NCI-H82 treated with DMSO at 0.1 percent for 48 hours (cell line): ENCODE measurements at regions not wholly inside any gene's neighbourhood (a gene's known extent, or its start where the extent isn't known, plus 50 kb on each side); places are given as distances from the start of the nearest gene placed in this dataset.

Experiments used
- DNase-seq: peaks from one replicate; lab custom pipeline; 2025; ENCODE audit not compliant: unreplicated experiment; lab: John Stamatoyannopoulos, UW

DNA sequence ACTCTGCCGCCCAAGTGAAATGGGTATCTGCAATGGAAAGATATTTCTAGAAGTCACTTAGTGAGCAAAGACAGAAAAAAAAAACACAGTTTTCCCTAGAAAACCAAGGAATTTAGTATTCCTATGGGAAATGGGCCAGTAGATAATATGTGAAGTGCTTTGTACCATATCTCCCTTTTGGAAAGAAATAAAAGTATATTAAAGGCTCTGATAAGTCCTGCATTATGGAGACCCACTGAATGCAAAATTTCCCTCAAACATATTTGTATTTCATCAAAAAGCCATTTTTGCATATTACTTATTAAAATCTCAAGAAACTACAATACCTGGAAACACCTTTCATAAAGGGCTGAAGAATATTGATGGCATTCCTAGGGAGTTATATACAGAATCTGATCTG, 51.6 kb upstream of the DYNLRB2 start:
- no peak for DNase-seq

DNA sequence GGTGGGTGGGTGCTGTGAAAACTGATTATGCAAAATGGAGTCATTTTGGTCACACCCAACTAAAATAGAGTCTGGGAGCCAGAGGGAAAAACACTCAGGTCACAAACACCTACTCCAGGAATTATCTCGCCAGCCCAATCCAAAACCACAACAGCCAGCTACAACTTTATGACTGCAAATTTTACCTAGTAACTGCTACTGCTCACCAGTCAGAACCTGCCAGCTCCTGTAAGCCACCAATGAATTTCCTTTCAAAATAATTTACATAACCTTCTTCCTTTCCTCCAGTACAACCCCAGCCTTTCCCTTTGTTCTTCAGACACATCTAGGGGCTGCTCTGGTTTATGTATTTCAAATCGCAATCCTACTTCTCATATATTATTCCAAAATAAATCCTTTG, 52.6 kb upstream of the DYNLRB2 start:
- no peak for DNase-seq

DNA sequence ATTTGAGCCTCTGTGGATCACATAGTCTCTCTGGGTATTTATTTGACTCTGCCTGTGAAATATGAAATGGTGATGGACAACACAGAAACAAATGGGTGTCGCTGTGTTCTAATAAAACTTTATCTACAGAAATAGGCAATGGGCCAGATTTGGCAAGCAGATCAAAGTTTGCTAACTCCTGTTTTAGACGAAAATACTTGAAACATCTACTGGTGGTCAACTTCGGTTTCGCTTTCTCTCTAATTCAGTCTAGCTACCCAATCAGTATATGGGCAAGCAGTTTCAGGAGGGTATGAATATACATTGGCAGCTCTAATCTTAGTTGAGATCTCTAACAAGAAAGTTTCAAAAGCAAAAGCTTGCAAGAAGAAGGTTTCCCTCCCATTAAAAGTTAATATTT, 60.1 kb upstream of the DYNLRB2 start:
- no peak for DNase-seq

- no peak for DNase-seq
Observed at GRCh38 chr16:80477838-80478237, 63.0 kb upstream of the DYNLRB2 start.

DNA sequence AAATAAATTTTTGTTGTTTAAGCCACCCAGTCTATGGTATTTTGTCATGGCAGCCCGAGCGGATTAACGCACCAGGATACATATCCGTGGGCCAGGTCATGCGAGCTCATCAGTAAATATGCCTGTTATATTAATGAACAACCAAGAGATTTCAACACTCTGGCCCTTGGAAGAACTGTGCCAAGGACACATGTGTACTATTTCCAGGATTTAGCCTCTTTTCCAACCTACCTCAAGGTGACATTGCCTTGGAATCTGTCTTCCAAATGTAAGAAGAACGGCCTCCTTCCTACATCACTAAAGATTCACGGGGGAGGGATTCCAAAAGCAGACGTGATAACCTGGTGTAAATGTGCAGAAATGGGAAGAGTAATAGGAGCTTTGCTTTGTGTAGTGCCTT, 72.8 kb upstream of the DYNLRB2 start:
- no peak for DNase-seq

DNA sequence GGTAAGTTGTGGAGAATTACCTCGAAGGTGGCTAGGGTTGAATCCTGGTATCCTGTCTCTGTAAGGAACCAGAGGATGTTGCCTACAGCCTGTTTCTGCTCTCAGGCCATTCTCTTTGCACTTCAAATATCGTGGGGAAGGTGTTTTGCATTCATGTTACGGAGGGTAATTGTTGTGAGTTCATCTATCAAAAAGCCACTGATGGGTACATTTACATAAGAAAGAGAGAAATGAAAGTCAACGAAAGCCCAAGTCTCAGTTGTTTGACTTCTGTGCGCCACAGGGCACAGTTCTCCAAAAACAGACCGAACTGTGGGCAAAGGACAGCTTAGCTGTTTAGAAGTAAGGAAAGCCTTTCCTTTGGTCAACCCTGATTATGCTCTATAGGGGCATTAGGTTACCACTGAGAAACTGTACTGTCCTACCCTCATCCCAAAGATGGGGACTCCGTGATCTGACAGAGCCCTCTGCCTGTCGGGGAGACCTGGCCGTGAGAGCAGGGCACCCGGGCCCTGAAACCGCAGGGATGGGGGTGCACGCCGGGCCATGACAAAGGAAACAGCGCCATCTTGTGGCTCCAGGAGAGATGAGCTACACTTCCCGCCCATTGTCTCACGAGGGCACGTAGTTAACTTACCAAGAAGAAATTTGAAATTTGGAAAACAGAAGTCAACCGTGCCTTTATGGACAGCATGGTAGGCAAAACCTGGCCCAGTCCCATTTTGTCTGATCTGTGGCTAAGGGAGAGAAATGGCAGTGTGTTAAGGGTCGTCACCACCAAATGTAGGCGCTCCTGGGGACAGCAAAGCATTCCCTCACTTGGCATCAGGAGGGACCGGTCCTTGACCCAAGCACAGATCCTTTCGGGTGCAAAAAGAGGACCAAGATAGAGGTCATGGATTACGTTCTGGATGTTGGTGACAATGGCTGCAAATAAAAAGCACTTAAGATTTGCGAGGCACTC, 74.5 kb upstream of the DYNLRB2 start:
- DNase-seq, result peak; percentile 0

GRCh38 chr16:80463751-80464495, 76.9 kb upstream of the DYNLRB2 start:
- DNase-seq, result no peak

DNA sequence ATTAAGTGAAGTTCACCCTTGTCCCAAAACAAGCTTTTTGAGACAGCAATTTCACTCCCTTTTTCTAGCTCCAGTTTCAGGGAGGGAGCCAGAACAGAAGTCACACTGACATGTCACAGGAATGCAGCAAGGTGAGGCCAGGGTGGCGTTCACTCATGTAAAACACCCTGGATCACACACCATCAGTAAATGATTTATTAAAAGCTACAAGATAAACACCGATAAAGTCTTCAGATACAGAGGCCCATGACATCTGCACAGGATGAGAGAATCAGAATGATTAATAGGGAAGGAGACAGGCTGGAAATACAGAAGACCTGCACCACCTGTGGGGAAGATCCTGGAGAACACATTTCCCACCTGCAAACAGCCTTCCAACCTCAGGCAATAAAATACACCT, 77.5 kb upstream of the DYNLRB2 start:
- DNase-seq, result no peak

DNA sequence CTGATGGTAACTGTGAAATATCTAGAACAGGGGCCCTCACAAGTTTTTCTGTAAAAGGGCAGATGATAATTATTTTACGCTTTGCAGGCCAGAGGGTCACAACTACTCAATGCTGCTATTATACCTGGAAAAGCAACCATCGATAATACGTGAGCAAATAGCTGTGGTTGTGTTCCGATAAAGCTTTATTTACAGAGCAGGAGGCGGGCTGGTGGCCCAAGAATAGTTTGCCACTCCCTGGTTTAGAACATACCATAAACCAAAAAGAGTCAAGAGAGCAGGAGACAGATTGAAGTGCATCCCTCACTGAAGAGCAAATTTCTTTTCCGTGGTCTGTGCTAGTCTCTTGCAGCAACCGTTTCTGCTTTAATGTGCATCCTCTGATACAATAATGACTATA, 77.9 kb upstream of the DYNLRB2 start:
- no peak for DNase-seq

GRCh38 chr16:80460988-80461387, 79.8 kb upstream of the DYNLRB2 start:
- DNase-seq, result no peak

DNA sequence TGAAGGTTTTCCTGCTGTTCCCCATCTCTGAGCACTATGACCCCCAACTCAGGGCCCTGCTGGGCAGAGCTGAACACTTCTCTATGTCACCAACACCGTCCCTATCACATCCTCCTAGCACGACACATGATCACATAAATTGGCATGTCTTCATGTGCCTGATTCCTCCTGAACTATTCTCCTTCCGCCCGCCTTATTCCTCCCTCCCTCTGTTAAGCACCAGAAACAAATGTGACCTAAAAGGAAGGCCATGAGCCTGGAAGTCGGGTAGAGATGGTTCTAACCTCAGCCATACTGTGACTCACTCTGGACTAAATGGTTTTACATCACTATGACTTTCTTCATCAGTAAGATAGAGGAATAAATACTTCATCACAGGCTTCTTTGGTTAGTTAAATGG, 80.8 kb upstream of the DYNLRB2 start:
- DNase-seq, result no peak

GRCh38 chr16:80459331-80459777, 81.4 kb upstream of the DYNLRB2 start:
- DNase-seq, result no peak

- DNase-seq, result no peak
Observed at GRCh38 chr16:80457871-80458270, 82.9 kb upstream of the DYNLRB2 start.

DNA sequence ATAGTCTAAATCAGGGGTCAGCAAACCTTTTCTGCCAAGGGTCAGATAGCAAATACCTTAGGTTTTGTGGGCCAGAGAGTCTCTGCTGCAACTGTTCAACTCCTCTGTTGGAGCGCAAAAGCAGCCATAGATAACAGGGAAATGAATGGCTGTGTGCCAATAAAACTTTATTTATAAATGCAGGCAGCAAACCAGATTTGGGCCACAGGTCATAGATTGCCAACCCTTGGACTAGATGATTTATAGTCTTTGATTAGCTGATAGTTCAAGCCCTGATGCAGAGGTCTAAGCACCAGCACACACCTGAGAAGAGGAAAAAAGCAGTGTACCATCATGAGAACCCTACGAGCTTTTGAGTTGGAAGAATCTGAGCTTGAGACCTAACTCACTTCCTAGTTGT, 86.0 kb upstream of the DYNLRB2 start:
- no peak for DNase-seq

GRCh38 chr16:80449392-80449791, 91.4 kb upstream of the DYNLRB2 start:
- no peak for DNase-seq

DNA sequence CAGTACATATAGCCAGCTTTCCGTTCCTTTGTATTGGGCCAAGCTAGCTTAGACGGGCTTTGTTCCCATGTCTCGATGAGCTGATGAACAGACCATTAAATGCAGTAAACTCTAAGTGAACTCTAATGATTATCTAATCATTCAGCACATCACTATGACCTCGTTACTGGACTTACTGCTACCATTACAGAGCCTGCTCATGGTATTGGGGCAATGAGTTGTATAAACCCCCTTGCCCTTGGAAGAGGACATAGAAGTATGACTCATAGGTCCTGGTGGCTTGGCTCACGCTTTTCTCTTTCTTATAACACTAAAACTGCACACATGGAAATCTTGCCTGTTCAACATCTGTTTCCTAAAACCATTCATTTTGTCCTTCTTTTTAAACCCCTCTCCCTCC, 93.6 kb upstream of the DYNLRB2 start:
- no peak for DNase-seq

DNA sequence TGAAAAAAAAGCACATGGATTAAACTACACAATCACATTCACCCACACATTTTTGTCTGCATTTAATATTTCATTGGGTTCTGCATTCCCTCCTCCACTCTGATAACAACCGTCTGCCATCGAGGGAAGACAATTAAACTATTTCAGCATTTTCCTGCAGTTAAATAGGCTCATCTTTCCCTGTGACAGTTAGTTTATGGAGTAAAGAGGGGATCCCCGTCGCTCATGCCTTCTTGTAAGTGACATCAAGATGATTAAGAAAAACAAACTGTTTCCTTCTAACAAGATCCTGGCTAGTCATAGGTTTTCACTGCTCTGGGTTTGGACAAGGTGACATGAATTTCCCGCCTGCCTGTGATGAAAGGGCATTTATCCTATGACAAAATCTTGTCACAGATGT, 98.0 kb upstream of the DYNLRB2 start:
- DNase-seq, result no peak

DNA sequence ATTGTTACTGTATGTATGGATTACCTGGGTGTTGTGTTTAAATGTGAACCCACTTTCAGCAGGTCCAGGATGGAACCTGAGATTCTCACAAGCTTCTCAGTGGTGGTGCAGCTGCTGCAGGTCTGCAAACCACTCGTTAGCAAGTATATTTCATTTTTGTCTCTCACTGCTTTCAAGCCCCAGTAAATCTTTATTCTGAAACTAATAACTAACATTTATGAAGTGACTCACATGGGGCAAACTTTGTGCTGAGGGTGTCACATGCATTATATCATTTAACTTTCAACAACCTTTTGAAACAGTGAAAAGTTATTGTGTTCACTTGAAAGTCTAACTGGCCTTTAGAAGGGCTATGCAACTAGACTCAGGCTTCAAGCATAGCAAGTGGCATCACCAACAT, 98.9 kb upstream of the DYNLRB2 start:
- no peak for DNase-seq

DNA sequence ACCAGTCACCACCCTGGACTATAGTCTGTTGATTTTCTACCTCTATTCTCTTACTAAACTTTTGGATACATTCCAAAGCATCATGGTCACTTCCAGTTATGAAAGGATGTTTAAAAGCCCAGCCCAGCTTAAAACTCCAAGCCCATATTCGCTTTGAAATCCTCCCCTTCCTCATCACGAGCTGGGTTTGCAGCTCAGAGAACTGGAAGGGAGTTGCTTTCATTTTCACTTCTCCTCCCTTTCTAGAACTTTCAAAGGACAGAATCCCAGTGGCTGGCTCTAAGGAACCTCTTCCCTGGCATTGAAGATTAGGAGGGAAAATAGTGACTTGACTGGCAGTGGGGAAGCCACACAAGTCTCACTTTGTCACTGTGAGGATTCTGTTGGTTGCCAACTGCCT, 100.1 kb upstream of the DYNLRB2 start:
- DNase-seq, result no peak

DNA sequence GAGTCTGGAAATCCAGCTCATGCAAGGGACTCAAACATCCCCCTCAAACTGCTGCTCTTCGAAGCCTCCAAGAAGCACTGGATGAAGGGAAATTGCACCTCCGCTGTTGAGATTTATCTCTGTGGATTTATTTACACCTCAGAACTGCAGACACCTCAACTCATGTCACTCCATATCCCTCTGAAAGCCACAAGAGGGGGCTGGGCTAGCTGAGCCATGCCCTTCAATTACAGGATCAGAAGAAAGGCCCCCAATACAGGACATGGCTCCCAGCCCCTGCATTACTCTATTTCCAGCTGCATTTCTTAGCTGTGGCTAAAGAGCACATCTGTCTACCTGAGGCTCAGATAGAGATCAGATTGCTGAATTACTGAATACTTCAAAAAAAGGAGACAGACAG, 103.1 kb upstream of the DYNLRB2 start:
- DNase-seq, result no peak

GRCh38 chr16:80436510-80436909, 104.3 kb upstream of the DYNLRB2 start:
- no peak for DNase-seq

- DNase-seq, result no peak
Observed at GRCh38 chr16:80433623-80434022, 107.2 kb upstream of the DYNLRB2 start.
